ENCODE measurements at regions not wholly inside any gene's neighbourhood (a gene's known extent, or its start where the extent isn't known, plus 50 kb on each side); places are given as distances from the start of the nearest gene placed in this dataset.
"Not testable (repeated sequence)": the region's sequence is repeated elsewhere in the genome, so short reads cannot be mapped to it uniquely, and the experiment has no call there.

GRCh38 chr10:61818251-61818650 lies 83.2 kb upstream of the ARID5B start:
- not testable (repeated sequence) for H3K9ac ChIP-seq (ENCODE audit: low read depth, low read length); H3K27me3 ChIP-seq (ENCODE audit: control insufficient read depth, insufficient read depth, low read length); H3K9me3 ChIP-seq (replicated peaks; ENCODE audit: low read length); H3K4me2 ChIP-seq (ENCODE audit: low read length); H3K4me3 ChIP-seq (ENCODE audit: low read length); H3K36me3 ChIP-seq (ENCODE audit: insufficient read depth, low read length); H3K4me1 ChIP-seq (ENCODE audit: control insufficient read depth, insufficient read depth, low read length)

- H3K4me1 ChIP-seq (ENCODE audit: control insufficient read depth, insufficient read depth, low read length): no peaks in the 10 kb centered on the region
- no peaks in the 10 kb centered on the region for H3K36me3 ChIP-seq (ENCODE audit: insufficient read depth, low read length)
- H3K4me3 ChIP-seq (ENCODE audit: low read length): no peak overlapping the region
- H3K9me3 ChIP-seq (replicated peaks; ENCODE audit: low read length): no peaks in the 10 kb centered on the region
- no peaks in the 10 kb centered on the region for H3K27me3 ChIP-seq (ENCODE audit: control insufficient read depth, insufficient read depth, low read length)
- H3K9ac ChIP-seq (ENCODE audit: low read depth, low read length): no peak overlapping the region
- no peak overlapping the region for H3K4me2 ChIP-seq (ENCODE audit: low read length)
These were observed 82.3 kb upstream of the ARID5B start for GRCh38 chr10:61819208-61819607.

GRCh38 chr10:61821153-61821552 lies 80.3 kb upstream of the ARID5B start:
- no peaks in the 10 kb centered on the region for H3K36me3 ChIP-seq (ENCODE audit: insufficient read depth, low read length)
- H3K4me3 ChIP-seq (ENCODE audit: low read length): no peak overlapping the region
- no peaks in the 10 kb centered on the region for H3K9me3 ChIP-seq (replicated peaks; ENCODE audit: low read length)
- no peaks in the 10 kb centered on the region for H3K4me1 ChIP-seq (ENCODE audit: control insufficient read depth, insufficient read depth, low read length)
- H3K4me2 ChIP-seq (ENCODE audit: low read length): no peak overlapping the region
- no peaks in the 10 kb centered on the region for H3K27me3 ChIP-seq (ENCODE audit: control insufficient read depth, insufficient read depth, low read length)
- no peak overlapping the region for H3K9ac ChIP-seq (ENCODE audit: low read depth, low read length)

GRCh38 chr10:61821693-61822092 lies 79.8 kb upstream of the ARID5B start:
- Histone ChIP-seq H3K9me3 (replicated peaks; ENCODE audit: low read length) (no peaks in the 10 kb centered on the region), H3K4me3 (ENCODE audit: low read length) (no peak overlapping the region), H3K4me2 (ENCODE audit: low read length) (no peak overlapping the region)

GRCh38 chr10:61822096-61822495 lies 79.4 kb upstream of the ARID5B start:
- no peak overlapping the region for H3K9ac ChIP-seq (ENCODE audit: low read depth, low read length)
- no peak overlapping the region for H3K4me3 ChIP-seq (ENCODE audit: low read length)
- H3K36me3 ChIP-seq (ENCODE audit: insufficient read depth, low read length): no peaks in the 10 kb centered on the region
- H3K9me3 ChIP-seq (replicated peaks; ENCODE audit: low read length): no peaks in the 10 kb centered on the region
- no peaks in the 10 kb centered on the region for H3K27me3 ChIP-seq (ENCODE audit: control insufficient read depth, insufficient read depth, low read length)
- H3K4me1 ChIP-seq (ENCODE audit: control insufficient read depth, insufficient read depth, low read length): no peaks in the 10 kb centered on the region
- no peak overlapping the region for H3K4me2 ChIP-seq (ENCODE audit: low read length)

More at GRCh38 chr10:61821693-61822092, 79.8 kb upstream of the ARID5B start:
- H3K4me1 ChIP-seq (ENCODE audit: control insufficient read depth, insufficient read depth, low read length): no peaks in the 10 kb centered on the region
- H3K9ac ChIP-seq (ENCODE audit: low read depth, low read length): no peak overlapping the region
- H3K27me3 ChIP-seq (ENCODE audit: control insufficient read depth, insufficient read depth, low read length): no peaks in the 10 kb centered on the region
- H3K36me3 ChIP-seq (ENCODE audit: insufficient read depth, low read length): no peaks in the 10 kb centered on the region

- H3K36me3 ChIP-seq (ENCODE audit: insufficient read depth, low read length): no peaks in the 10 kb centered on the region
These were observed 78.7 kb upstream of the ARID5B start for GRCh38 chr10:61822781-61823230.

GRCh38 chr10:61825001-61825400 lies 76.5 kb upstream of the ARID5B start:
- Histone ChIP-seq H3K9ac (ENCODE audit: low read depth, low read length) (no peak overlapping the region), H3K27me3 (ENCODE audit: control insufficient read depth, insufficient read depth, low read length) (no peaks in the 10 kb centered on the region), H3K4me1 (ENCODE audit: control insufficient read depth, insufficient read depth, low read length) (no peaks in the 10 kb centered on the region), H3K4me2 (ENCODE audit: low read length) (no peak overlapping the region), H3K9me3 (replicated peaks; ENCODE audit: low read length) (no peaks in the 10 kb centered on the region), H3K36me3 (ENCODE audit: insufficient read depth, low read length) (no peaks in the 10 kb centered on the region), H3K4me3 (ENCODE audit: low read length) (no peak overlapping the region)

More at GRCh38 chr10:61822781-61823230, 78.7 kb upstream of the ARID5B start:
- Histone ChIP-seq H3K27me3 (ENCODE audit: control insufficient read depth, insufficient read depth, low read length) (no peaks in the 10 kb centered on the region), H3K9me3 (replicated peaks; ENCODE audit: low read length) (no peaks in the 10 kb centered on the region), H3K4me3 (ENCODE audit: low read length) (no peak overlapping the region), H3K9ac (ENCODE audit: low read depth, low read length) (no peak overlapping the region), H3K4me1 (ENCODE audit: control insufficient read depth, insufficient read depth, low read length) (no peaks in the 10 kb centered on the region), H3K4me2 (ENCODE audit: low read length) (no peak overlapping the region)

GRCh38 chr10:61825628-61826027 lies 75.9 kb upstream of the ARID5B start:
- no peaks in the 10 kb centered on the region for H3K4me1 ChIP-seq (ENCODE audit: control insufficient read depth, insufficient read depth, low read length)

GRCh38 chr10:61828034-61828433 lies 73.5 kb upstream of the ARID5B start:
- peaks cover 8% of the 10 kb centered on the region for H3K4me1 ChIP-seq (ENCODE audit: control insufficient read depth, insufficient read depth, low read length)
- H3K27me3 ChIP-seq (ENCODE audit: control insufficient read depth, insufficient read depth, low read length): no peaks in the 10 kb centered on the region
- H3K36me3 ChIP-seq (ENCODE audit: insufficient read depth, low read length): no peaks in the 10 kb centered on the region
- no peak overlapping the region for H3K4me2 ChIP-seq (ENCODE audit: low read length)
- H3K9me3 ChIP-seq (replicated peaks; ENCODE audit: low read length): no peaks in the 10 kb centered on the region
- H3K9ac ChIP-seq (ENCODE audit: low read depth, low read length): no peak overlapping the region
- H3K4me3 ChIP-seq (ENCODE audit: low read length): no peak overlapping the region

More at GRCh38 chr10:61825628-61826027, 75.9 kb upstream of the ARID5B start:
- H3K4me3 ChIP-seq (ENCODE audit: low read length): no peak overlapping the region
- H3K4me2 ChIP-seq (ENCODE audit: low read length): no peak overlapping the region
- no peak overlapping the region for H3K9ac ChIP-seq (ENCODE audit: low read depth, low read length)
- H3K27me3 ChIP-seq (ENCODE audit: control insufficient read depth, insufficient read depth, low read length): no peaks in the 10 kb centered on the region
- no peaks in the 10 kb centered on the region for H3K36me3 ChIP-seq (ENCODE audit: insufficient read depth, low read length)
- H3K9me3 ChIP-seq (replicated peaks; ENCODE audit: low read length): no peaks in the 10 kb centered on the region

- Histone ChIP-seq H3K4me1 (ENCODE audit: control insufficient read depth, insufficient read depth, low read length) (peaks cover 8% of the 10 kb centered on the region), H3K27me3 (ENCODE audit: control insufficient read depth, insufficient read depth, low read length) (no peaks in the 10 kb centered on the region), H3K9me3 (replicated peaks; ENCODE audit: low read length) (no peaks in the 10 kb centered on the region), H3K4me2 (ENCODE audit: low read length) (no peak overlapping the region), H3K9ac (ENCODE audit: low read depth, low read length) (no peak overlapping the region), H3K36me3 (ENCODE audit: insufficient read depth, low read length) (no peaks in the 10 kb centered on the region), H3K4me3 (ENCODE audit: low read length) (no peak overlapping the region)
These were observed 72.7 kb upstream of the ARID5B start for GRCh38 chr10:61828788-61829187.

- H3K4me3 ChIP-seq (ENCODE audit: low read length): no peak overlapping the region
- H3K9ac ChIP-seq (ENCODE audit: low read depth, low read length): no peak overlapping the region
- no peak overlapping the region for H3K4me2 ChIP-seq (ENCODE audit: low read length)
- H3K4me1 ChIP-seq (ENCODE audit: control insufficient read depth, insufficient read depth, low read length): peaks cover 15% of the 10 kb centered on the region
- H3K36me3 ChIP-seq (ENCODE audit: insufficient read depth, low read length): no peaks in the 10 kb centered on the region
- H3K27me3 ChIP-seq (ENCODE audit: control insufficient read depth, insufficient read depth, low read length): no peaks in the 10 kb centered on the region
- no peaks in the 10 kb centered on the region for H3K9me3 ChIP-seq (replicated peaks; ENCODE audit: low read length)
These were observed 71.2 kb upstream of the ARID5B start for GRCh38 chr10:61830072-61830845.

- no peaks in the 10 kb centered on the region for H3K27me3 ChIP-seq (ENCODE audit: control insufficient read depth, insufficient read depth, low read length)
These were observed 70.6 kb upstream of the ARID5B start for GRCh38 chr10:61830846-61831273.

More at GRCh38 chr10:61830846-61831273, 70.6 kb upstream of the ARID5B start:
- no peak overlapping the region for H3K9ac ChIP-seq (ENCODE audit: low read depth, low read length)
- no peaks in the 10 kb centered on the region for H3K36me3 ChIP-seq (ENCODE audit: insufficient read depth, low read length)
- no peak overlapping the region for H3K4me2 ChIP-seq (ENCODE audit: low read length)
- H3K4me3 ChIP-seq (ENCODE audit: low read length): no peak overlapping the region
- H3K9me3 ChIP-seq (replicated peaks; ENCODE audit: low read length): no peaks in the 10 kb centered on the region
- H3K4me1 ChIP-seq (ENCODE audit: control insufficient read depth, insufficient read depth, low read length): peaks cover 20% of the 10 kb centered on the region
